AG09319 (cell line): ENCODE measurements at regions not wholly inside any gene's neighbourhood (a gene's known extent, or its start where the extent isn't known, plus 50 kb on each side); places are given as distances from the start of the nearest gene placed in this dataset.

Source experiments
- DNase-seq: peaks from one replicate; pipeline ENCODE4 v3.0.0-alpha.2; 2010; ENCODE audit warnings: low read depth; ENCODE audit errors: extremely low read depth
- CTCF ChIP-seq: IDR thresholded peaks from 2 replicates; pipeline ENCODE4 v1.5.1; 2011; ENCODE audit warnings: low read depth, mild to moderate bottlenecking, inconsistent platforms, low read length, moderate library complexity

GRCh38 chr18:61281431-61281830 lies 51.8 kb upstream of the CDH20 start:
- DNase-seq: no peak
- no peak for TF ChIP-seq CTCF

GRCh38 chr18:61282926-61283325 lies 50.3 kb upstream of the CDH20 start:
- TF ChIP-seq CTCF: no peak
- DNase-seq: no peak
